ENCODE measurements at regions not wholly inside any gene's neighbourhood (a gene's known extent, or its start where the extent isn't known, plus 50 kb on each side); places are given as distances from the start of the nearest gene placed in this dataset.

DNA sequence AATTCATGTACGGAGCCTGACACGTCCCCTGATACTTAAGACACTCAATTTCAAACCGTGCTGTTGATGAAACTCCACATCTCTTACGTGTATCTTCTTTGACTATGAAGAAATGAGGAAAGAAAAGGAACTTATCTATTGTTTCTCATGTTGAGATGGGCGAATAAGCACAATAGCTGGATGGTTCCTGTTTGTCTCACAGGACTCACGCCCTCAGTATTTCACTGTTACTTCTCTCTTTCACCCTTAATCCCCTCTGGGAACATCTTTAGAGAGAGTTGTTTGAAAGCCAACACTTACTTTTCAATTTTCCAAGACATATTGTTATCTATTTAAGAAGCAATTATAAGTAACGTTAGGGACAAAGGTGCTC, 99.8 kb downstream of the COPS8 start:
- TF ChIP-seq, protein P1, sequence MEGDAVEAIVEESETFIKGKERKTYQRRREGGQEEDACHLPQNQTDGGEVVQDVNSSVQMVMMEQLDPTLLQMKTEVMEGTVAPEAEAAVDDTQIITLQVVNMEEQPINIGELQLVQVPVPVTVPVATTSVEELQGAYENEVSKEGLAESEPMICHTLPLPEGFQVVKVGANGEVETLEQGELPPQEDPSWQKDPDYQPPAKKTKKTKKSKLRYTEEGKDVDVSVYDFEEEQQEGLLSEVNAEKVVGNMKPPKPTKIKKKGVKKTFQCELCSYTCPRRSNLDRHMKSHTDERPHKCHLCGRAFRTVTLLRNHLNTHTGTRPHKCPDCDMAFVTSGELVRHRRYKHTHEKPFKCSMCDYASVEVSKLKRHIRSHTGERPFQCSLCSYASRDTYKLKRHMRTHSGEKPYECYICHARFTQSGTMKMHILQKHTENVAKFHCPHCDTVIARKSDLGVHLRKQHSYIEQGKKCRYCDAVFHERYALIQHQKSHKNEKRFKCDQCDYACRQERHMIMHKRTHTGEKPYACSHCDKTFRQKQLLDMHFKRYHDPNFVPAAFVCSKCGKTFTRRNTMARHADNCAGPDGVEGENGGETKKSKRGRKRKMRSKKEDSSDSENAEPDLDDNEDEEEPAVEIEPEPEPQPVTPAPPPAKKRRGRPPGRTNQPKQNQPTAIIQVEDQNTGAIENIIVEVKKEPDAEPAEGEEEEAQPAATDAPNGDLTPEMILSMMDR (IDR thresholded peaks at IDR 0.05; ENCODE audit: control insufficient read depth, extremely low read depth, insufficient read depth): no peak
- no peak overlapping the region for H3K4me3 ChIP-seq (ENCODE audit: low read depth, low read length)
- no peak for DNase-seq (ENCODE audit: low read depth)

DNA sequence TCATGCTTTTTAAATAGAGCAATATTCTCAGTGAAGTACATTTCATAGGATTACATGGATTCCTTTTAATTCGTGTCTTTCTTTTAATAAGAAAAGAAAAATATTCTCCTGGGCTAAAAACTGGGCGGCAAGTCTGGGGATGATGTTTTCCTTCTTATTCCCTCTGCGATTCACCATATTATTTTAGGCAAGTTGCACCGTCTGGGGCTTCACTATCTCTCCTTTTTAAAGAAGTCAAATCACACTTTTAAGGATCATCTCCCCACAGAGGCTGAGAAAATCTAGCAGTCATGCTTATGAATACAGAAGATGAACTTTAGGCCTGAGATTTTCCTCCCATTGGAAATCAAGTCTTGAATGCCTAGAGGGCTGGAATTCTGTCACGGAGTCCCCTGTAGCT, 104.1 kb downstream of the COPS8 start:
- DNase-seq (ENCODE audit: low read depth): no peak
- TF ChIP-seq, protein P1 (IDR thresholded peaks at IDR 0.05; ENCODE audit: control insufficient read depth, extremely low read depth, insufficient read depth): no peak
- H3K4me3 ChIP-seq (ENCODE audit: low read depth, low read length): no peak overlapping the region

DNA sequence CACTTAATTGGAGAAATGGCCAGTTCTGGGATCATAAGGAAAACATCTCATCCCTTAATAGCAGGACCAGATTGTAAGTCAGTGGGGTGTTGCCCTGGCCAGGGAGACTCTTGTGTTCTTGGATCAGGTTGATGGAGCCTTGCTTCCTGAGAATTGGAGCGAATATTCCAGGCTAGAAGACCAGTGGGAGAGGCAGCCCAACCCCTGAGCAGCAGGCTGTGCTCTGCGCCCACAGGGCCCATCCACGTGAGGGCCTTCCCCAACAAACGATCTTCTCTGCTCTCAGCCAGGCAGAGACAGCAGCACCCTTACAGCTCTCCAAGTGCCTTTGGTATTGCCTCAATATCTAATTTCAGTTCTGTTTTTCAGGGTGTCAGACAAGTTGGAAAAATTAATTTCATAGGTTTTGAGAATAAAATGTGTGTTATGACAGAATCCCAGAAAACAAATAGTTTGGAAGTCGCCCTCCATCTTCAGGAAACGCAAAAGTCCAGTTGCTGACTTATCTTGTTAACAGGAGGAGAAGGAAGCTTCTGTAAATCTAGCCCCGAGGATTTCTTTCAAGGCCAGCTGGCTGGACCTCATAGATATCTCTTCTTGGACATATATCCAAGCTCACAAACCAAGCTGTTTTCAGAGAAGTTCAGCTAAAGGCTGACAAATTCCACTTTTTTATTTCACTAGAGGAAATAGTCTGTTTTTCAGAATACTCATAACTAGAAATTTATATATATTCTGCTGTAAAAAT, 105.5 kb downstream of the COPS8 start:
- DNase-seq (ENCODE audit: low read depth): no peak

DNA sequence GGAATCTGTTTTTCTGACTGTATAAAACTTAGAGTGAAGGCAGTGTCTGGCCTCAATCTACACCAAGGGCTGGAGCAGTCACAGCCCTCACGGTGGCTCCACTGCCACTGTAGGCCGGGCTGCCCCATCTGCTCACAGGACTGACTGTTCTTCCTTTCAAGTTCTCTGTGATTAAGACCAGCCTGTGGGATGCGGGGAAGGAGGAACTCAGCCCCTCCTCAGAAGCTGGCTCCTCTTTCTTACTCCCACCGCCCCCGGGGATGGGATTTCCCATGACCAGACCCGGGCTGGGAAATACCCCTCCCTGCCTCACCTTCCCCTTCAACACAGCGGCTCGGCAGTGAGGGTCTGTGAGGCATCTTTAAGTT, 106.0 kb downstream of the COPS8 start:
- TF ChIP-seq, protein P1 (IDR thresholded peaks at IDR 0.05; ENCODE audit: control insufficient read depth, extremely low read depth, insufficient read depth): no peak
- DNase-seq (ENCODE audit: low read depth): no peak
- H3K4me3 ChIP-seq (ENCODE audit: low read depth, low read length): no peak overlapping the region

More for the DNA sequence above, 105.5 kb downstream of the COPS8 start:
- TF ChIP-seq, protein P1 (IDR thresholded peaks at IDR 0.05; ENCODE audit: control insufficient read depth, extremely low read depth, insufficient read depth): no peak
- H3K4me3 ChIP-seq (ENCODE audit: low read depth, low read length): no peak overlapping the region

DNA sequence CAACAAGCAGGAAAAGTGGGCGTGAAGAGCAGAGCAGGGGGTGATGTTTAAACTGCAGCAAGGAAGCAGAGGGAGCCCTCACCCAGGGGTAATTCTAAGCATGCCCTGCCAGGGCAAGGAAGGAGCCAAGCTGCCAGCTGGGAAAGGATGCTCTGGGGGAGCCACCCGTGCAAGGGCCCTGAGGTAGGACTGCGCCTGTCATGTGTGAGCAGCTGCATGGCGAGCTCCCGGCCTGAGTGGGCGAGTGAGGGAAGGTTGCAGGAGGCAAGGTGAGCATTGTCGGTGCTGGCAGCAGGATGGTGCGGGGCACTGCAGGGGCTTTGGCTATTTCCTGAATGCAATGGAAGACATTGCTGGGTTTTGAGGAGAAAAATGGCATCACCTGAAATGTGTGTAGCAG, 107.2 kb downstream of the COPS8 start:
- DNase-seq (ENCODE audit: low read depth): no peak
- no peak overlapping the region for H3K4me3 ChIP-seq (ENCODE audit: low read depth, low read length)
- TF ChIP-seq, protein P1 (IDR thresholded peaks at IDR 0.05; ENCODE audit: control insufficient read depth, extremely low read depth, insufficient read depth): no peak

DNA sequence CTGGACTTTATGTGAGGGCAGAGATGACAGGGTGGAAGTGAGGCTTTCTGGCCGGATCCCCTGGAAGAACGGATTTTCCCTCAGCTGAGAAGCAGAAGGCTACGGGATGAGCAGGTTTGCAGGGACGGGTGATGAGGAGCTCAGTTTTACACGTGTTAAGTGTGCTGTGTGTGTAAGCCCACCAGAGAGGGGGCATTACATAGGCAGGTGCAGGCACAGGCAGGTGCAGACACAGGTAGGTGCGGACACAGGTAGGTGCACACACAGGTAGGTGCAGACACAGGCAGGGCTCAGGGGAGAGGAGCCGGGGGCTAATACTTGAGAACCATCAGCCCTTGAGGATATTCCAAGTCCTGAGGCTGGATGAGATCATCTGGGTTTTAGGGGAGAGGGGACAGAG, 107.7 kb downstream of the COPS8 start:
- H3K4me3 ChIP-seq (ENCODE audit: low read depth, low read length): no peak overlapping the region
- TF ChIP-seq, protein P1 (IDR thresholded peaks at IDR 0.05; ENCODE audit: control insufficient read depth, extremely low read depth, insufficient read depth): no peak
- DNase-seq (ENCODE audit: low read depth): no peak

DNA sequence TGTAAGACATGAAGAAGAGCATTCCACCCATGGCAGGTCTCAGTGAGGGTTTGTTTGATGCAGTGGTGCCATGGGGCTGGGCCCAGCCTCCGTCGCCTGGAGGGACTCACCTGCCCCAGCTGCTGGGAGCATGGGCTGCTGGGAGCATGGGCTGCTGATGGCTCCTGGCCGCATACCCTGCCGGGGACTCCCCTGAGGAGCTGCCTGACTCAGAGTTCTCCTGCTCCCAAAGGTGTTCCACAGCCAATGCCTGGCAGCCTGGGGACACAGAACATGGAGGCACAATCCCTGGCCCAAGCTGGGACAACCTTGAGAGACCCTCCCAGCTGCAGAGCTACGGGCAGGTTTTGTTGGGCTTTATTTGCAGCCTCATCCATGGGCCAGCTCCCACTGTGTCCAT, 108.4 kb downstream of the COPS8 start:
- no peak for DNase-seq (ENCODE audit: low read depth)
- TF ChIP-seq, protein P1 (IDR thresholded peaks at IDR 0.05; ENCODE audit: control insufficient read depth, extremely low read depth, insufficient read depth): no peak
- no peak overlapping the region for H3K4me3 ChIP-seq (ENCODE audit: low read depth, low read length)
